GM18909 (cell line): ENCODE measurements at regions not wholly inside any gene's neighbourhood (a gene's known extent, or its start where the extent isn't known, plus 50 kb on each side); places are given as distances from the start of the nearest gene placed in this dataset.

ENCODE experiments used
- ATAC-seq: cut with Tn5 transposase; IDR thresholded peaks from one replicate; pipeline ENCODE4 v1.9.1; 2021; ENCODE audit warnings: mild to moderate bottlenecking; ENCODE audit not compliant: unreplicated experiment, poor library complexity

- no peak for ATAC-seq
Measured at GRCh38 chr4:43339435-43339834, 446.9 kb downstream of the GRXCR1 start.

GRCh38 chr4:43341741-43342140, 449.2 kb downstream of the GRXCR1 start:
- ATAC-seq = no peak

GRCh38 chr4:43343298-43343697, 450.8 kb downstream of the GRXCR1 start:
- ATAC-seq = no peak

- ATAC-seq = no peak
Measured at GRCh38 chr4:43345323-43345925, 452.9 kb downstream of the GRXCR1 start.

- ATAC-seq = no peak
Measured at GRCh38 chr4:43348591-43348990, 456.1 kb downstream of the GRXCR1 start.

- no peak for ATAC-seq
Measured at GRCh38 chr4:43351970-43352806, 459.7 kb downstream of the GRXCR1 start.

GRCh38 chr4:43352859-43353258, 460.3 kb downstream of the GRXCR1 start:
- ATAC-seq = no peak

- no peak for ATAC-seq
Measured at GRCh38 chr4:43353552-43353951, 461.0 kb downstream of the GRXCR1 start.

GRCh38 chr4:43356786-43357185, 464.3 kb downstream of the GRXCR1 start:
- no peak for ATAC-seq

- ATAC-seq = no peak
Measured at GRCh38 chr4:43357252-43357974, 464.9 kb downstream of the GRXCR1 start.

GRCh38 chr4:43360296-43360695, 467.8 kb downstream of the GRXCR1 start:
- ATAC-seq = no peak

- no peak for ATAC-seq
Measured at GRCh38 chr4:43362875-43363636, 470.5 kb downstream of the GRXCR1 start.

GRCh38 chr4:43369036-43369594, 476.6 kb downstream of the GRXCR1 start:
- ATAC-seq = no peak

- no peak for ATAC-seq
Measured at GRCh38 chr4:43373201-43373600, 480.7 kb downstream of the GRXCR1 start.

- no peak for ATAC-seq
Measured at GRCh38 chr4:43374216-43374751, 481.8 kb downstream of the GRXCR1 start.

GRCh38 chr4:43379016-43379415, 486.5 kb downstream of the GRXCR1 start:
- no peak for ATAC-seq

GRCh38 chr4:43380093-43380492, 487.6 kb downstream of the GRXCR1 start:
- ATAC-seq = no peak

GRCh38 chr4:43391069-43391468, 498.6 kb downstream of the GRXCR1 start:
- ATAC-seq = no peak

GRCh38 chr4:43394976-43395375, 502.5 kb downstream of the GRXCR1 start:
- ATAC-seq = no peak

GRCh38 chr4:43399726-43400125, 507.2 kb downstream of the GRXCR1 start:
- ATAC-seq = no peak
